ENCODE measurements at regions not wholly inside any gene's neighbourhood (a gene's known extent, or its start where the extent isn't known, plus 50 kb on each side); places are given as distances from the start of the nearest gene placed in this dataset.

GRCh38 chr14:38799671-38800070 lies 303.4 kb downstream of the SEC23A start:
- no peak overlapping the region for H3K4me3 ChIP-seq (ENCODE audit: low read depth in 1 of 2, low read length in 2 of 2)
- H3K9me3 ChIP-seq (ENCODE audit: control insufficient read depth in 1 of 2, low read length in 2 of 2): peaks cover 0 to 11% of the 10 kb centered on the region in 2 donors
- no peaks in the 10 kb centered on the region for H3K4me1 ChIP-seq (ENCODE audit: control insufficient read depth in 1 of 2, insufficient read depth in 2 of 2, low read length in 2 of 2)
- no peaks in the 10 kb centered on the region for H3K27me3 ChIP-seq (ENCODE audit: low read depth, low read length)
- no peaks in the 10 kb centered on the region for H3K36me3 ChIP-seq (ENCODE audit: control insufficient read depth in 1 of 2, insufficient read depth in 2 of 2, low read length in 2 of 2)
- no peak overlapping the region for H3K27ac ChIP-seq (ENCODE audit: low read length)

GRCh38 chr14:38794677-38795076 lies 308.4 kb downstream of the SEC23A start:
- Histone ChIP-seq H3K4me3 (ENCODE audit: low read depth in 1 of 2, low read length in 2 of 2) (no peak overlapping the region), H3K36me3 (ENCODE audit: control insufficient read depth in 1 of 2, insufficient read depth in 2 of 2, low read length in 2 of 2) (no peaks in the 10 kb centered on the region), H3K9me3 (ENCODE audit: control insufficient read depth in 1 of 2, low read length in 2 of 2) (no peaks in the 10 kb centered on the region), H3K27me3 (ENCODE audit: low read depth, low read length) (no peaks in the 10 kb centered on the region), H3K27ac (ENCODE audit: low read length) (no peak overlapping the region), H3K4me1 (ENCODE audit: control insufficient read depth in 1 of 2, insufficient read depth in 2 of 2, low read length in 2 of 2) (no peaks in the 10 kb centered on the region)

- H3K9me3 ChIP-seq (ENCODE audit: control insufficient read depth in 1 of 2, low read length in 2 of 2): no peaks in the 10 kb centered on the region
- no peak overlapping the region for H3K27ac ChIP-seq (ENCODE audit: low read length)
- H3K4me1 ChIP-seq (ENCODE audit: control insufficient read depth in 1 of 2, insufficient read depth in 2 of 2, low read length in 2 of 2): no peaks in the 10 kb centered on the region
- H3K36me3 ChIP-seq (ENCODE audit: control insufficient read depth in 1 of 2, insufficient read depth in 2 of 2, low read length in 2 of 2): no peaks in the 10 kb centered on the region
- H3K27me3 ChIP-seq (ENCODE audit: low read depth, low read length): no peaks in the 10 kb centered on the region
- H3K4me3 ChIP-seq (ENCODE audit: low read depth in 1 of 2, low read length in 2 of 2): no peak overlapping the region
These were observed 311.2 kb downstream of the SEC23A start for GRCh38 chr14:38791862-38792261.

- H3K36me3 ChIP-seq (ENCODE audit: control insufficient read depth in 1 of 2, insufficient read depth in 2 of 2, low read length in 2 of 2): no peaks in the 10 kb centered on the region
- no peaks in the 10 kb centered on the region for H3K4me1 ChIP-seq (ENCODE audit: control insufficient read depth in 1 of 2, insufficient read depth in 2 of 2, low read length in 2 of 2)
- H3K4me3 ChIP-seq (ENCODE audit: low read depth in 1 of 2, low read length in 2 of 2): no peak overlapping the region
- no peak overlapping the region for H3K27ac ChIP-seq (ENCODE audit: low read length)
- H3K9me3 ChIP-seq (ENCODE audit: control insufficient read depth in 1 of 2, low read length in 2 of 2): no peaks in the 10 kb centered on the region
- H3K27me3 ChIP-seq (ENCODE audit: low read depth, low read length): no peaks in the 10 kb centered on the region
These were observed 312.1 kb downstream of the SEC23A start for GRCh38 chr14:38790916-38791315.

- Histone ChIP-seq H3K27me3 (ENCODE audit: low read depth, low read length) (no peaks in the 10 kb centered on the region), H3K9me3 (ENCODE audit: control insufficient read depth in 1 of 2, low read length in 2 of 2) (no peaks in the 10 kb centered on the region), H3K4me1 (ENCODE audit: control insufficient read depth in 1 of 2, insufficient read depth in 2 of 2, low read length in 2 of 2) (no peaks in the 10 kb centered on the region), H3K27ac (ENCODE audit: low read length) (no peak overlapping the region), H3K36me3 (ENCODE audit: control insufficient read depth in 1 of 2, insufficient read depth in 2 of 2, low read length in 2 of 2) (no peaks in the 10 kb centered on the region), H3K4me3 (ENCODE audit: low read depth in 1 of 2, low read length in 2 of 2) (no peak overlapping the region)
These were observed 313.2 kb downstream of the SEC23A start for GRCh38 chr14:38789805-38790204.

GRCh38 chr14:38788060-38788459 lies 315.0 kb downstream of the SEC23A start:
- Histone ChIP-seq H3K4me3 (ENCODE audit: low read depth in 1 of 2, low read length in 2 of 2) (no peak overlapping the region), H3K27me3 (ENCODE audit: low read depth, low read length) (no peaks in the 10 kb centered on the region), H3K36me3 (ENCODE audit: control insufficient read depth in 1 of 2, insufficient read depth in 2 of 2, low read length in 2 of 2) (no peaks in the 10 kb centered on the region), H3K4me1 (ENCODE audit: control insufficient read depth in 1 of 2, insufficient read depth in 2 of 2, low read length in 2 of 2) (no peaks in the 10 kb centered on the region), H3K27ac (ENCODE audit: low read length) (no peak overlapping the region), H3K9me3 (ENCODE audit: control insufficient read depth in 1 of 2, low read length in 2 of 2) (no peaks in the 10 kb centered on the region)

- H3K36me3 ChIP-seq (ENCODE audit: control insufficient read depth in 1 of 2, insufficient read depth in 2 of 2, low read length in 2 of 2): no peaks in the 10 kb centered on the region
- no peaks in the 10 kb centered on the region for H3K9me3 ChIP-seq (ENCODE audit: control insufficient read depth in 1 of 2, low read length in 2 of 2)
- H3K27ac ChIP-seq (ENCODE audit: low read length): no peak overlapping the region
- no peak overlapping the region for H3K4me3 ChIP-seq (ENCODE audit: low read depth in 1 of 2, low read length in 2 of 2)
- H3K27me3 ChIP-seq (ENCODE audit: low read depth, low read length): no peaks in the 10 kb centered on the region
- no peaks in the 10 kb centered on the region for H3K4me1 ChIP-seq (ENCODE audit: control insufficient read depth in 1 of 2, insufficient read depth in 2 of 2, low read length in 2 of 2)
These were observed 316.1 kb downstream of the SEC23A start for GRCh38 chr14:38786921-38787320.

- H3K27me3 ChIP-seq (ENCODE audit: low read depth, low read length): no peaks in the 10 kb centered on the region
- no peaks in the 10 kb centered on the region for H3K4me1 ChIP-seq (ENCODE audit: control insufficient read depth in 1 of 2, insufficient read depth in 2 of 2, low read length in 2 of 2)
- no peak overlapping the region for H3K4me3 ChIP-seq (ENCODE audit: low read depth in 1 of 2, low read length in 2 of 2)
- H3K27ac ChIP-seq (ENCODE audit: low read length): no peak overlapping the region
- H3K9me3 ChIP-seq (ENCODE audit: control insufficient read depth in 1 of 2, low read length in 2 of 2): no peaks in the 10 kb centered on the region
- H3K36me3 ChIP-seq (ENCODE audit: control insufficient read depth in 1 of 2, insufficient read depth in 2 of 2, low read length in 2 of 2): no peaks in the 10 kb centered on the region
These were observed 325.6 kb downstream of the SEC23A start for GRCh38 chr14:38777401-38777800.

- Histone ChIP-seq H3K4me3 (ENCODE audit: low read depth in 1 of 2, low read length in 2 of 2) (no peak overlapping the region), H3K9me3 (ENCODE audit: control insufficient read depth in 1 of 2, low read length in 2 of 2) (no peaks in the 10 kb centered on the region), H3K36me3 (ENCODE audit: control insufficient read depth in 1 of 2, insufficient read depth in 2 of 2, low read length in 2 of 2) (no peaks in the 10 kb centered on the region), H3K4me1 (ENCODE audit: control insufficient read depth in 1 of 2, insufficient read depth in 2 of 2, low read length in 2 of 2) (no peaks in the 10 kb centered on the region), H3K27ac (ENCODE audit: low read length) (no peak overlapping the region), H3K27me3 (ENCODE audit: low read depth, low read length) (no peaks in the 10 kb centered on the region)
These were observed 327.0 kb downstream of the SEC23A start for GRCh38 chr14:38775986-38776385.

- no peak overlapping the region for H3K4me3 ChIP-seq (ENCODE audit: low read depth in 1 of 2, low read length in 2 of 2)
These were observed 328.9 kb downstream of the SEC23A start for GRCh38 chr14:38774162-38774561.

GRCh38 chr14:38770251-38770650 lies 332.8 kb downstream of the SEC23A start:
- no peaks in the 10 kb centered on the region for H3K36me3 ChIP-seq (ENCODE audit: control insufficient read depth in 1 of 2, insufficient read depth in 2 of 2, low read length in 2 of 2)
- H3K27me3 ChIP-seq (ENCODE audit: low read depth, low read length): no peaks in the 10 kb centered on the region
- no peaks in the 10 kb centered on the region for H3K4me1 ChIP-seq (ENCODE audit: control insufficient read depth in 1 of 2, insufficient read depth in 2 of 2, low read length in 2 of 2)
- H3K27ac ChIP-seq (ENCODE audit: low read length): no peak overlapping the region
- H3K9me3 ChIP-seq (ENCODE audit: control insufficient read depth in 1 of 2, low read length in 2 of 2): no peaks in the 10 kb centered on the region
- no peak overlapping the region for H3K4me3 ChIP-seq (ENCODE audit: low read depth in 1 of 2, low read length in 2 of 2)

More at GRCh38 chr14:38774162-38774561, 328.9 kb downstream of the SEC23A start:
- H3K9me3 ChIP-seq (ENCODE audit: control insufficient read depth in 1 of 2, low read length in 2 of 2): no peaks in the 10 kb centered on the region
- no peaks in the 10 kb centered on the region for H3K27me3 ChIP-seq (ENCODE audit: low read depth, low read length)
- no peaks in the 10 kb centered on the region for H3K36me3 ChIP-seq (ENCODE audit: control insufficient read depth in 1 of 2, insufficient read depth in 2 of 2, low read length in 2 of 2)
- no peak overlapping the region for H3K27ac ChIP-seq (ENCODE audit: low read length)
- no peaks in the 10 kb centered on the region for H3K4me1 ChIP-seq (ENCODE audit: control insufficient read depth in 1 of 2, insufficient read depth in 2 of 2, low read length in 2 of 2)

- Histone ChIP-seq H3K27me3 (ENCODE audit: low read depth, low read length) (no peaks in the 10 kb centered on the region), H3K9me3 (ENCODE audit: control insufficient read depth in 1 of 2, low read length in 2 of 2) (no peaks in the 10 kb centered on the region), H3K4me3 (ENCODE audit: low read depth in 1 of 2, low read length in 2 of 2) (no peak overlapping the region), H3K4me1 (ENCODE audit: control insufficient read depth in 1 of 2, insufficient read depth in 2 of 2, low read length in 2 of 2) (no peaks in the 10 kb centered on the region), H3K36me3 (ENCODE audit: control insufficient read depth in 1 of 2, insufficient read depth in 2 of 2, low read length in 2 of 2) (no peaks in the 10 kb centered on the region), H3K27ac (ENCODE audit: low read length) (no peak overlapping the region)
These were observed 340.2 kb downstream of the SEC23A start for GRCh38 chr14:38762845-38763244.
